KMS-11 (cell line): ENCODE measurements at regions not wholly inside any gene's neighbourhood (a gene's known extent, or its start where the extent isn't known, plus 50 kb on each side); places are given as distances from the start of the nearest gene placed in this dataset.
"Not testable (repeated sequence)": the region's sequence is repeated elsewhere in the genome, so short reads cannot be mapped to it uniquely, and the experiment has no call there.

Experiments
- H2AFZ ChIP-seq: fragments of 200-600 bp; sonication (generic); 2 replicates; pipeline ENCODE4 v1.6.1; 2016; ENCODE audit warnings: antibody characterized with exemption, mixed run types, low read depth
- H3K27ac ChIP-seq: fragments of 200-600 bp; sonication (generic); 2 replicates; pipeline ENCODE4 v1.6.1; 2016; ENCODE audit warnings: mild to moderate bottlenecking, mixed run types
- H3K27me3 ChIP-seq: fragments of 200-600 bp; sonication (generic); 2 replicates; pipeline ENCODE4 v1.6.1; 2017; ENCODE audit warnings: mild to moderate bottlenecking, low read depth, mixed run types, moderate library complexity; ENCODE audit not compliant: insufficient read depth
- H3K36me3 ChIP-seq: fragments of 200-600 bp; sonication (generic); 2 replicates; pipeline ENCODE4 v1.6.1; 2017; ENCODE audit warnings: mild to moderate bottlenecking, mixed run types; ENCODE audit not compliant: insufficient read depth
- H3K4me1 ChIP-seq: fragments of 200-600 bp; sonication (generic); 2 replicates; pipeline ENCODE4 v1.6.1; 2016; ENCODE audit warnings: mild to moderate bottlenecking, low read depth, mixed run types; ENCODE audit not compliant: poor library complexity, severe bottlenecking
- H3K4me2 ChIP-seq: fragments of 200-600 bp; sonication (generic); 2 replicates; pipeline ENCODE4 v1.7.0; 2016; ENCODE audit warnings: mild to moderate bottlenecking, mixed run types
- H3K4me3 ChIP-seq: fragments of 200-600 bp; sonication (generic); IDR thresholded peaks from 2 replicates; pipeline ENCODE4 v1.6.1; 2017; ENCODE audit warnings: low read depth, low read length, mixed read lengths; ENCODE audit not compliant: insufficient read depth
- H3K79me2 ChIP-seq: fragments of 200-600 bp; sonication (generic); 2 replicates; pipeline ENCODE4 v1.6.1; 2016; ENCODE audit warnings: low read depth, mixed run types; ENCODE audit not compliant: insufficient read depth
- H3K9ac ChIP-seq: fragments of 200-600 bp; sonication (generic); 2 replicates; pipeline ENCODE4 v1.6.1; 2016; ENCODE audit warnings: mild to moderate bottlenecking, mixed run types
- H4K20me1 ChIP-seq: fragments of 200-600 bp; sonication (generic); 2 replicates; pipeline ENCODE4 v1.6.1; 2016; ENCODE audit warnings: mild to moderate bottlenecking, mixed run types; ENCODE audit not compliant: insufficient read depth
- TF ChIP-seq, protein P1 (sequence below): fragments of 200-600 bp; sonication (generic); conservative IDR thresholded peaks from 2 replicates; pipeline ENCODE4 v1.6.1; 2017; ENCODE audit warnings: low read depth, mild to moderate bottlenecking, antibody characterized with exemption, low read length, moderate library complexity, mixed read lengths

DNA sequence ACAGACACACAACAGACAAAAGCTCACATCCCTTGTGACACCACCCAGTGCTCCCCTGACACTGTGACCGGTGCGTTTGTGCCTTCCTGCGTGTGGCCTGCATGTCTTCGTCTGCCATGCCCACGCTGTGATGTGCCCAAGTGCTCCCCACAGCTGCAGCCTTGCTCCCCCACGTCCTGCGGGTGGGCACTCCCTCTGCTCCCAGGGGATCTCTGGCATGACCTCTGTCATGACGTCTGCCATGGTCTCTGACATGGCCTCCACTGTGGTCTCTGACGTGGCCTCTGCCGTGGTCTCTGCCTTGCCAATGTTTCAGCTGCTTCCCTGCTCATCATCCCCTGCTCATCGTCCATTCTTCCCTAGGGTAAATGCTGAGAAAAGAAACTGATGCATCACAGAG is 200.9 kb downstream of the DLL1 start:
- H2AFZ ChIP-seq: no peak overlapping the region
- no peaks in the 10 kb centered on the region for H3K4me1 ChIP-seq
- no peak overlapping the region for H3K27ac ChIP-seq
- peaks cover 7% of the 10 kb centered on the region; the same call in 1 of the 2 replicates for H3K27me3 ChIP-seq
- H3K79me2 ChIP-seq: no peaks in the 10 kb centered on the region
- no peaks in the 10 kb centered on the region for H4K20me1 ChIP-seq
- H3K9ac ChIP-seq: no peak overlapping the region
- H3K36me3 ChIP-seq: no peaks in the 10 kb centered on the region
- H3K4me3 ChIP-seq: no peak overlapping the region
- H3K4me2 ChIP-seq: no peak overlapping the region
- TF ChIP-seq, protein P1, sequence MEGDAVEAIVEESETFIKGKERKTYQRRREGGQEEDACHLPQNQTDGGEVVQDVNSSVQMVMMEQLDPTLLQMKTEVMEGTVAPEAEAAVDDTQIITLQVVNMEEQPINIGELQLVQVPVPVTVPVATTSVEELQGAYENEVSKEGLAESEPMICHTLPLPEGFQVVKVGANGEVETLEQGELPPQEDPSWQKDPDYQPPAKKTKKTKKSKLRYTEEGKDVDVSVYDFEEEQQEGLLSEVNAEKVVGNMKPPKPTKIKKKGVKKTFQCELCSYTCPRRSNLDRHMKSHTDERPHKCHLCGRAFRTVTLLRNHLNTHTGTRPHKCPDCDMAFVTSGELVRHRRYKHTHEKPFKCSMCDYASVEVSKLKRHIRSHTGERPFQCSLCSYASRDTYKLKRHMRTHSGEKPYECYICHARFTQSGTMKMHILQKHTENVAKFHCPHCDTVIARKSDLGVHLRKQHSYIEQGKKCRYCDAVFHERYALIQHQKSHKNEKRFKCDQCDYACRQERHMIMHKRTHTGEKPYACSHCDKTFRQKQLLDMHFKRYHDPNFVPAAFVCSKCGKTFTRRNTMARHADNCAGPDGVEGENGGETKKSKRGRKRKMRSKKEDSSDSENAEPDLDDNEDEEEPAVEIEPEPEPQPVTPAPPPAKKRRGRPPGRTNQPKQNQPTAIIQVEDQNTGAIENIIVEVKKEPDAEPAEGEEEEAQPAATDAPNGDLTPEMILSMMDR: no peak

- TF ChIP-seq, protein P1: no peak
- H3K4me3 ChIP-seq: no peak overlapping the region
- H3K27me3 ChIP-seq: peaks cover 7% of the 10 kb centered on the region; the same call in 1 of the 2 replicates
- no peaks in the 10 kb centered on the region for H3K79me2 ChIP-seq
- no peak overlapping the region for H2AFZ ChIP-seq
- H3K36me3 ChIP-seq: no peaks in the 10 kb centered on the region
- H3K4me1 ChIP-seq: no peaks in the 10 kb centered on the region
- H3K4me2 ChIP-seq: no peak overlapping the region
- no peak overlapping the region for H3K9ac ChIP-seq
- H4K20me1 ChIP-seq: no peaks in the 10 kb centered on the region
- H3K27ac ChIP-seq: no peak overlapping the region
Observed at GRCh38 chr6:170088582-170088955, 202.3 kb downstream of the DLL1 start.

- no peaks in the 10 kb centered on the region for H3K79me2 ChIP-seq
- no peak overlapping the region for H3K4me2 ChIP-seq
- H3K9ac ChIP-seq: no peak overlapping the region
- H3K36me3 ChIP-seq: no peaks in the 10 kb centered on the region
- H3K27ac ChIP-seq: no peak overlapping the region
- no peaks in the 10 kb centered on the region for H3K4me1 ChIP-seq
- H4K20me1 ChIP-seq: no peaks in the 10 kb centered on the region
- TF ChIP-seq, protein P1: no peak
- H3K4me3 ChIP-seq: no peak overlapping the region
- H3K27me3 ChIP-seq: peaks cover 12% of the 10 kb centered on the region; the same call in 1 of the 2 replicates
- H2AFZ ChIP-seq: no peak overlapping the region
Observed at GRCh38 chr6:170087941-170088581, 202.8 kb downstream of the DLL1 start.

DNA sequence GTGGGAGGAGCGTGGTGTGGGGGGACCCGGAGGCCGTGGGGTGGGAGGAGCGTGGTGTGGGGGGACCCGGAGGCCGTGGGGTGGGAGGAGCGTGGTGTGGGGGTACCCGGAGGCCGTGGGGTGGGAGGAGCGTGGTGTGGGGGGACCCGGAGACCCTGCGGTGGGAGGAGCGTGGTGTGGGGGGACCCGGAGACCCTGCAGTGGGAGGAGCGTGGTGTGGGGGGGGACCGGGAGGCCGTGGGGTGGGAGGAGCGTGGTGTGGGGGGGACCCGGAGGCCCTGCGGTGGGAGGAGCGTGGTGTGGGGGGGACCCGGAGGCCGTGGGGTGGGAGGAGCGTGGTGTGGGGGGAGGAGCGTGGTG is 203.5 kb downstream of the DLL1 start:
- H3K4me2 ChIP-seq: not testable (repeated sequence)

GRCh38 chr6:170086639-170087420 is 204.0 kb downstream of the DLL1 start:
- H3K36me3 ChIP-seq: no peaks in the 10 kb centered on the region
- H3K27me3 ChIP-seq: peaks cover 15% of the 10 kb centered on the region; the same call in 1 of the 2 replicates
- H4K20me1 ChIP-seq: no peaks in the 10 kb centered on the region
- no peaks in the 10 kb centered on the region for H3K79me2 ChIP-seq
- TF ChIP-seq, protein P1: no peak
- no peak overlapping the region for H3K27ac ChIP-seq
- no peak overlapping the region for H3K4me2 ChIP-seq
- no peak overlapping the region for H3K4me3 ChIP-seq
- H3K9ac ChIP-seq: no peak overlapping the region
- H3K4me1 ChIP-seq: no peaks in the 10 kb centered on the region
- H2AFZ ChIP-seq: no peak overlapping the region

More for the DNA sequence above, 203.5 kb downstream of the DLL1 start:
- not testable (repeated sequence) for H3K9ac ChIP-seq, H3K4me3 ChIP-seq, H3K27ac ChIP-seq, H3K36me3 ChIP-seq, H3K4me1 ChIP-seq, H2AFZ ChIP-seq, H3K79me2 ChIP-seq, H4K20me1 ChIP-seq
- H3K27me3 ChIP-seq: peaks cover 12% of the 10 kb centered on the region; the same call in 1 of the 2 replicates
